ENCODE measurements at regions not wholly inside any gene's neighbourhood (a gene's known extent, or its start where the extent isn't known, plus 50 kb on each side); places are given as distances from the start of the nearest gene placed in this dataset.

DNA sequence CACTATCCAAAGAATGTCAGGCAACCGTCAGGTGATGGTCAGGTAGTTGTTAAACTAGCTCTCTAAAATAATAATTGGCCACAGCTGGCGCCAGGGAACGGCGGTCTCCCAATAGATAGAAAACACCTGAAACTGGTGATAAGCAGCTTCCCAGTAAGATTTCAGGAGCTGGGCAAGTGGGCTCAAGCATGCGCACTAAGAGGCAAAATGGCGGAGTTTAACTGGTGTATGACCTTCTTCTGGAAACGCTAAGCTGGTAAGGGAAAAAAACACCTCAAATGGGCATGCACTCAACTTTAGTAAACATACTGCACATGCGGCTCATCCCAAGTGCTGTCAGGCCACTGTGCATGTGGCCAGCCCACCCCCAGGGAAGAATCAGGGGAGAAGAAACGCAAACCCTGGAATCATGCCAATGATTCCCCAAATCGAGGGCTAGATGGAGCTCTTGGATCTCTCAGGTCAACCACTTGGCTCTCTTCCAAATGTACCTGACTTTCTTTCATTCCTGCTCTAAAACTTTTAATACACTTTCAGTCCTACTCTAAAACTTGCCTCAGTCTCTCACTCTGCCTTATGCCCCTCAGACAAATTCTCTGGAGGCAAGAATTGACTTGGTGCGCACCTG, 195.0 kb downstream of the ZNF621 start:
- POLR2A ChIA-PET = no interaction called here
- H3K27me3 Mint-ChIP-seq = peaks cover 16% of the 10 kb centered on the region
- no peak for DNase-seq
- no peaks in the 10 kb centered on the region for H3K4me1 Mint-ChIP-seq
- H3K36me3 Mint-ChIP-seq (ENCODE audit: low read depth) = no peaks in the 10 kb centered on the region
- H3K9me3 Mint-ChIP-seq = no peaks in the 10 kb centered on the region
- H3K27ac Mint-ChIP-seq = no peak overlapping the region
- CTCF ChIA-PET = no interaction called here
- no peak overlapping the region for H3K4me3 Mint-ChIP-seq

DNA sequence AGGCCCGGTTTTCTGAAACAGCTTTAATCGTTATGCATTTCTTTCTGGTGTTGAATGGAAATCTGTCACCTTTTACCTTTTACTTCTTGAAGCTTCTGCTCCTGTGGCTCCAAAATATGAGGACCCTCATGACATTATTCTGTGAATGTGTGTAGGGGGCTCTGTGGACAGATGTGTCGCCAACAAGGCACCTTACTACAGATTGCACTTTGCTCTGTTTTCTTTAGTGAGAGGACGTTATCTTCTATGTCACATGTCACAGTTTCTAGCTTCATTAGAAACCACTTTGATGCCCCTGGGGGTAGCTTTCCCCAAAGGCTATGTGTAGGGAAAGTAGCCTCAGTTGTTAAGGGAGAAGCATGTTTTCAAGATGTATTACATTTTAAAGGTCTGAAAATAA, 195.6 kb downstream of the ZNF621 start:
- H3K4me3 Mint-ChIP-seq = no peak overlapping the region
- no peaks in the 10 kb centered on the region for H3K36me3 Mint-ChIP-seq (ENCODE audit: low read depth)
- H3K9me3 Mint-ChIP-seq = no peaks in the 10 kb centered on the region
- H3K27me3 Mint-ChIP-seq = peaks cover 10% of the 10 kb centered on the region
- H3K4me1 Mint-ChIP-seq = no peaks in the 10 kb centered on the region
- POLR2A ChIA-PET = no interaction called here
- CTCF ChIA-PET = no interaction called here
- no peak overlapping the region for H3K27ac Mint-ChIP-seq
- no peak for DNase-seq

DNA sequence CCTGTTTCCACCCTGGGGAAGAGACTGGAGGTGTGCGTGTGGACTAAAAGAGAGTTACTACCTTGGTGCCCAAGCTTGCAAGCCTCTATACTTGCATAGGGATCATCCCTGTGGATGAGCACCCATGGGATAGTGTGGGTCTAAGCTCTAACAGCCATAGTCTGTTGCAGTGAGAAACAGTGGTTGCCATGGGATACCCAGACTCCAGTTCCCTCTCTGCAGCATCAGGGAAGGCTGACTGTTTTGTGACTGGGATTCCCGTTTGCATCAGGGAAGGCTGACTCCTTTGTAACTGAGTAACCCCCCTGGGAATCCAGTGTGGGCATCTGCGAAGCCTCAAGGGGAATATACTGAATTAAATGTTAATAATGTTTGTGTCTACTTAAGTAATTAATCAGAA, 196.1 kb downstream of the ZNF621 start:
- DNase-seq = no peak
- ChIA-PET CTCF (no interaction called here), POLR2A (no interaction called here)
- H3K27me3 Mint-ChIP-seq = peaks cover 7% of the 10 kb centered on the region
- H3K27ac Mint-ChIP-seq = no peak overlapping the region
- H3K4me3 Mint-ChIP-seq = no peak overlapping the region
- H3K36me3 Mint-ChIP-seq (ENCODE audit: low read depth) = no peaks in the 10 kb centered on the region
- H3K4me1 Mint-ChIP-seq = no peaks in the 10 kb centered on the region
- no peaks in the 10 kb centered on the region for H3K9me3 Mint-ChIP-seq

GRCh38 chr3:40723083-40723660, 198.4 kb downstream of the ZNF621 start:
- ChIA-PET CTCF (no interaction called here), POLR2A (no interaction called here)
- Mint-ChIP-seq H3K9me3 (no peaks in the 10 kb centered on the region), H3K4me3 (no peak overlapping the region), H3K27ac (no peak overlapping the region), H3K4me1 (no peaks in the 10 kb centered on the region), H3K36me3 (ENCODE audit: low read depth) (no peaks in the 10 kb centered on the region), H3K27me3 (peaks cover 6% of the 10 kb centered on the region)
- no peak for DNase-seq

- POLR2A ChIA-PET = no interaction called here
- CTCF ChIA-PET = no interaction called here
- Mint-ChIP-seq H3K27me3 (peaks cover 6% of the 10 kb centered on the region), H3K36me3 (ENCODE audit: low read depth) (no peaks in the 10 kb centered on the region), H3K9me3 (no peaks in the 10 kb centered on the region), H3K4me1 (no peaks in the 10 kb centered on the region), H3K27ac (no peak overlapping the region), H3K4me3 (no peak overlapping the region)
- no peak for DNase-seq
Measured at GRCh38 chr3:40725031-40725430, 200.3 kb downstream of the ZNF621 start.

GRCh38 chr3:40731445-40731844, 206.7 kb downstream of the ZNF621 start:
- Mint-ChIP-seq H3K27ac (no peak overlapping the region), H3K9me3 (no peaks in the 10 kb centered on the region), H3K4me1 (no peaks in the 10 kb centered on the region), H3K36me3 (ENCODE audit: low read depth) (no peaks in the 10 kb centered on the region), H3K4me3 (no peak overlapping the region), H3K27me3 (peaks cover 5% of the 10 kb centered on the region)
- CTCF ChIA-PET = no interaction called here
- DNase-seq = no peak
- POLR2A ChIA-PET = no interaction called here

- H3K36me3 Mint-ChIP-seq (ENCODE audit: low read depth) = no peaks in the 10 kb centered on the region
- no peak overlapping the region for H3K27ac Mint-ChIP-seq
- no peaks in the 10 kb centered on the region for H3K9me3 Mint-ChIP-seq
- H3K4me1 Mint-ChIP-seq = no peaks in the 10 kb centered on the region
- POLR2A ChIA-PET = no interaction called here
- CTCF ChIA-PET = no interaction called here
- no peak for DNase-seq
- no peak overlapping the region for H3K4me3 Mint-ChIP-seq
- peaks cover 5% of the 10 kb centered on the region for H3K27me3 Mint-ChIP-seq
Measured at GRCh38 chr3:40736943-40737342, 212.2 kb downstream of the ZNF621 start.

DNA sequence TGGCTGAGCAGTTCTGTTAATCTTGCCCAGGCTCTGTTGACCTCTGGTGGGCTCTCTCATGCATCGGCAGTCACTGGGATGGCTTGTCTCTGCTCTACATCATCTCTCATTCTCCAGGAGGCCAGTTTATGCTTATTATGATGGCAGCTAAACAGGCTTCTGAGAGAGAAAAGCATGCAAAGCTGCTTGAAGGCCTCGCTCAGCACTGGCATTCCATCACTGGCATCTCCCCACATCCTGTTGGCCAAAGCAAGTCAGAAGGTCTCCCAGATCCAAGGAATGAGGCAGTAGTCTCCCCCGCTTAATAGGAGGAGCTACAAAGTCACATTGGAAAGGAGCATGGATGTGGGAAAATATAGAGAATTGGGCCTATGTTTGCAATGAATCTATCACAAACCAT, 212.6 kb downstream of the ZNF621 start:
- Mint-ChIP-seq H3K4me3 (no peak overlapping the region), H3K27me3 (peaks cover 5% of the 10 kb centered on the region), H3K36me3 (ENCODE audit: low read depth) (no peaks in the 10 kb centered on the region), H3K9me3 (no peaks in the 10 kb centered on the region), H3K4me1 (no peaks in the 10 kb centered on the region), H3K27ac (no peak overlapping the region)
- ChIA-PET POLR2A (no interaction called here), CTCF (no interaction called here)
- no peak for DNase-seq

GRCh38 chr3:40739971-40740370, 215.2 kb downstream of the ZNF621 start:
- no peaks in the 10 kb centered on the region for H3K27me3 Mint-ChIP-seq
- DNase-seq = no peak
- no peak overlapping the region for H3K27ac Mint-ChIP-seq
- no peaks in the 10 kb centered on the region for H3K4me1 Mint-ChIP-seq
- H3K36me3 Mint-ChIP-seq (ENCODE audit: low read depth) = no peaks in the 10 kb centered on the region
- no peaks in the 10 kb centered on the region for H3K9me3 Mint-ChIP-seq
- CTCF ChIA-PET = no interaction called here
- POLR2A ChIA-PET = no interaction called here
- H3K4me3 Mint-ChIP-seq = no peak overlapping the region

DNA sequence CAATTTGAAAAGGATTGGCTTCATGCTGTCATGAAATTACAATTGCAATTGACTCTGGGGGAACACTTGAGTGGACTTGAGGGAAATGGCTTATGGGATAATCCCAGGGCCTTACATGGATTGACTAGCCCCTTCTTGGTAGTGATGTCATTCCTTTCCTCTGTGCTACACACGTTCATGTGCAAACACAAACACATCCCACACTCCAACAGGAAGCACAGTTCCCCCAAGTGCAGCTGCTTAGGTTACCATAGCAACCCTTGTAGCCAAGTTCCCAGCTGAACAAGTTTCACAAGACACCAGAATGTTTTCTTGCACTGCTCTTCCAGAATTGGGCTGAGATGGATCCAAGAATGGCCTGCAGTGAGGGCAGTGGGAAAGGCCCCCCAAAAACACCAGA, 217.0 kb downstream of the ZNF621 start:
- no peaks in the 10 kb centered on the region for H3K4me1 Mint-ChIP-seq
- H3K36me3 Mint-ChIP-seq (ENCODE audit: low read depth) = no peaks in the 10 kb centered on the region
- H3K27ac Mint-ChIP-seq = no peak overlapping the region
- POLR2A ChIA-PET = no interaction called here
- CTCF ChIA-PET = no interaction called here
- H3K4me3 Mint-ChIP-seq = no peak overlapping the region
- H3K27me3 Mint-ChIP-seq = peaks cover under 1% of the 10 kb centered on the region
- DNase-seq = no peak
- no peaks in the 10 kb centered on the region for H3K9me3 Mint-ChIP-seq

GRCh38 chr3:40745381-40746106, 220.8 kb downstream of the ZNF621 start:
- CTCF ChIA-PET = no interaction called here
- Mint-ChIP-seq H3K36me3 (ENCODE audit: low read depth) (no peaks in the 10 kb centered on the region), H3K27ac (no peak overlapping the region), H3K4me3 (no peak overlapping the region), H3K4me1 (no peaks in the 10 kb centered on the region), H3K27me3 (peaks cover 10% of the 10 kb centered on the region), H3K9me3 (no peaks in the 10 kb centered on the region)
- DNase-seq = no peak
- POLR2A ChIA-PET = no interaction called here

DNA sequence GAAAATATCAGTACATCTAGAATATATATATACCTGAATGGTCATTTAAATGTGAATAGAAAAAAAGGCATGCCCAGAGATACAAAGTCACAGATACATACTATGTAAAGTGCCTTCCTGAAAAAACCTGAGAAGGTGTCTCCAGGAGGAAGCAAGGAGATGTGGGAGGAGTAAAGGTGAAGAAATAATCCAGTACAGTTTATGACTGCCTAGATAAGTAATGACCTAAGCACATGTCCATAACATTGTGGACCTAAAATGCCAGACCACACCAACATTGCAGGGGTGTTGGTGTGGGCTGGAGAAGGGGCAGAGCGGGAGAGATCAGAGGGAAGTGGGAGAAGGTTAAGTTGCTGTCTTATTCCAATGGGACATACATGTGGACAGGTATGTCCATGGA, 226.9 kb downstream of the ZNF621 start:
- CTCF ChIA-PET = no interaction called here
- no peak overlapping the region for H3K4me3 Mint-ChIP-seq
- H3K27me3 Mint-ChIP-seq = peaks cover 10% of the 10 kb centered on the region
- POLR2A ChIA-PET = no interaction called here
- H3K9me3 Mint-ChIP-seq = no peaks in the 10 kb centered on the region
- H3K4me1 Mint-ChIP-seq = no peaks in the 10 kb centered on the region
- H3K36me3 Mint-ChIP-seq (ENCODE audit: low read depth) = no peaks in the 10 kb centered on the region
- H3K27ac Mint-ChIP-seq = no peak overlapping the region
- no peak for DNase-seq

DNA sequence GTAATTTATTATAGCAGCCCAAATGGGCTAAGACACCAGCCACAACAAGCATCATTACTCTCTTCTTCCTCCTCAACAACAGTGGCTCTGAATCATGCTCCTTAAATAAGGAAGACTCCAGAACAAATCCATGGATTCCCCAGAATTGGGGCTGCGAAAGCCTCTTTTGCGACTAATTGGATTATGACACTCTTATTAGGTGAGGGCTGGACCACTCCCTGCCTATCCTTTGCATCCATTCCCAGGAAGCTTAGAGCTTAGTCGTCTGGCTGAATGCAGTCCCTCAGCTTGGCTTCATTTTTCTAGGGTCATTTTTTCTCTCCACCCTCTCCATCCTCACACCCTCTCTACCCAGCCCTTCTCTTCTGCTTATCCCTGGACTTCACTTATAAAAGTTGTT, 227.7 kb downstream of the ZNF621 start:
- ChIA-PET CTCF (no interaction called here), POLR2A (no interaction called here)
- Mint-ChIP-seq H3K4me1 (no peaks in the 10 kb centered on the region), H3K36me3 (ENCODE audit: low read depth) (no peaks in the 10 kb centered on the region), H3K27me3 (peaks cover 4% of the 10 kb centered on the region), H3K27ac (no peak overlapping the region), H3K9me3 (no peaks in the 10 kb centered on the region), H3K4me3 (no peak overlapping the region)
- no peak for DNase-seq

GRCh38 chr3:40753291-40753770, 228.6 kb downstream of the ZNF621 start:
- POLR2A ChIA-PET = no interaction called here
- CTCF ChIA-PET = no interaction called here
- no peaks in the 10 kb centered on the region for H3K9me3 Mint-ChIP-seq
- no peaks in the 10 kb centered on the region for H3K36me3 Mint-ChIP-seq (ENCODE audit: low read depth)
- no peak overlapping the region for H3K27ac Mint-ChIP-seq
- H3K4me3 Mint-ChIP-seq = no peak overlapping the region
- H3K27me3 Mint-ChIP-seq = no peaks in the 10 kb centered on the region
- H3K4me1 Mint-ChIP-seq = no peaks in the 10 kb centered on the region
- no peak for DNase-seq
